ENCODE measurements at regions not wholly inside any gene's neighbourhood (a gene's known extent, or its start where the extent isn't known, plus 50 kb on each side); places are given as distances from the start of the nearest gene placed in this dataset.

DNA sequence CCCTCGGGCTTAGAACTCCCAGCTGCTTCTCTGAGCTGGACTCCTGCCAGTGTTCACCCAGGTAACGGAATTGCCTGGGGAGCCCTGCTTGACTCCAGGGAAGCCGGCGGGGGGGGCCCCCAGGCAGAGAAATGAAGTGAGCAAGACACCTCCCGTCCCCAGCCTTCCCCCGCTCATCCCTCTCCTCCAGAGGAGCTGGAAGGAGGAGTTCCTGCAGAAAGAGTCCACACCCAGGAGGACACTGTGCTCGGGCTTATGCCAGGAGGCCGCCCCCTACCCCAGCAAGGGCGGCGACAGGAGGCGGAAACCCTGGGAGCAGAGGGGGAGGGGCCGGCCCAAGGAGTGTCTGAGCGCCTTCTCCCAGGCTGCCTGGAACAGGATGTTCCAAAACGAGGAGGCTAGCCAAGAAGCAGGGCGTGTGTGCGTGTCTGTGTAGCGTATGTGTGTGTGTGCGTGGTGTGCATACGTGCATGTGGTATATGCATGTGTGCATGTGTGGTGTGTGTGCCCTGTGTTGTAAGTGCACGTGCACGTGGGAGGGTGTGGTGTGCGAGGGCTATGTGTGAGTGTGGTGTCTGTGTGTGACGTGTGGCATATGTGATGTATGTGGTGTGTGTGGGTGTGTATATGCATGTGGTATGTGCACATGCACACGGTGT is 511.3 kb downstream of the SHQ1 start:
- DNase-seq (ENCODE audit: extremely low read depth, low read depth) = no peak

- no peak for DNase-seq (ENCODE audit: extremely low read depth, low read depth)
Observed at GRCh38 chr3:72336114-72336651, 512.1 kb downstream of the SHQ1 start.

GRCh38 chr3:72335458-72336095 is 512.7 kb downstream of the SHQ1 start:
- no peak for DNase-seq (ENCODE audit: extremely low read depth, low read depth)

- no peak for DNase-seq (ENCODE audit: extremely low read depth, low read depth)
Observed at GRCh38 chr3:72334681-72335457, 513.4 kb downstream of the SHQ1 start.

DNA sequence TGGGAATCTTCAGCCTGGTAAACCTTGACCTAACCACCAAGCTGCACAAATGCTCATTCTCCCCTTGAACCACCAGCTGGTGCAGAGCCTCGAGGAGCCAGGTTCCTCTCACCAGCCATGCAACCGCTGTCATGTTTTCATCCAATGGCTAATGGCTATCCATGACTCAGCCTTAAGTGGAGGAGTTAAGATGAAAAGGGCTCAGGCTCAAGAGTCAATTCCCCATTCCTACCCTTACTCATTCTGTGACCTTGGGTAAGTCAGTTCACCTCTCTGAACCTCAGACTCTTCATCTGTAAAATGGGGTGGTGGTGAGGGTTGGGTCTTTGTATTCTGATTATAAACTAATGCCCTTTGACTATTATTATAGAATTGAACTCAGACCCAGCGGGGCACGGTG is 515.6 kb downstream of the SHQ1 start:
- DNase-seq (ENCODE audit: extremely low read depth, low read depth) = no peak

DNA sequence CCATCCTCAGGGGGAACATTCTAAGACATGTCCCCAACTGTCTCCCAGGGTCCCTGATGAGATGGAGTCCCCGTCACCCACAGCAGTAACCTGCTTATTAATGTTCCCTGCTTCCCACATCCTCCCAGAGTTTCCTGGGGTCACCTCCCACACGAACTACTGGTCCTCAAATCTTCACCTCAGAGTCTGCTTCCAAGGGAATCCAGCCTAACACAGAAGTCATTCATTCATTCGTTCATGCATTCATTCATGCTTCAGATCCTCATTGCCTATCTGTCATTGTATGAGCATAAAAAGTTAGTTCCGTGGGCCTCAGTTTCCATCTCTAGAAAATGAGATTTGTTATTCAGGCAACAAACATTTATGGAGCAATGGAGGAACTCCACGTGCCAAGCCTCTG is 516.2 kb downstream of the SHQ1 start:
- no peak for DNase-seq (ENCODE audit: extremely low read depth, low read depth)

DNA sequence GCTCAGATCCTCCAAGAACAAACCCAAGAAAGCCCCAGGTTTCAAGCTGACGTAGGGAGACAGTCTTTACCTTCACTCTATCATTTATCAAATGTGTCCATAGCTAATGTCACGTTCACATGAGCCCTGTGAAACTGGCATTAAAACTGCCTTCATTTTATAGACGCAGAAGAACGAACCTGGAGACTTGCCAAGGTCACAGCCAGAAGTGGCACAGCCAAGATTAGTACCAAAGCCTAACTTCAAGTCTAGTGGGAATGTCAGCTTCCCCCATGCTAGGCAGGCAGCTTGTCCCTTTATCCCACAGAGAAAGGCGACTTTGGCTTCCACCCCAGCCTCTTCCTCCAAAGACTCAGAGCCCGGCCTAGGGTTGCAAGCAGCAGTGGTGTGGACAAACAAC is 517.2 kb downstream of the SHQ1 start:
- no peak for DNase-seq (ENCODE audit: extremely low read depth, low read depth)

DNA sequence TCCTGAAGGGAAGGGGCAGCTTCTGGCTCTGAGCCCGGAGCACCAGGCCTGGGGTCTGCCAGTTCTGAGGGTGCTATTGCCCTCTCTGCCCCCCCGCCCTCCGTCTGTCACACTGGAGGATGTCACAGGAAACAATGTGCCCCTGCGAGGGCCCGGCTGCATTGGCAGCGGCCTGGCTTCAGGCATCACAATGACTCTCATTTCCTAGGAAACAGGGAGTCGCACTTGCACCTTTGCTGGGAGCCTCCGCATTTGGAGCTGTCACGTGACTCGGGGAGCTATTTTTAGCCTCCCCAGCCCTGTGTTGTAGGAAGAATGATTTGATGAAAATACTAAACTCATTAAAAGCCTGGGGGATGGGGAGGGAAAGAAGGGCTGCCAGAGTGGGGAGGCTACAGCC is 518.9 kb downstream of the SHQ1 start:
- DNase-seq (ENCODE audit: extremely low read depth, low read depth) = no peak

DNA sequence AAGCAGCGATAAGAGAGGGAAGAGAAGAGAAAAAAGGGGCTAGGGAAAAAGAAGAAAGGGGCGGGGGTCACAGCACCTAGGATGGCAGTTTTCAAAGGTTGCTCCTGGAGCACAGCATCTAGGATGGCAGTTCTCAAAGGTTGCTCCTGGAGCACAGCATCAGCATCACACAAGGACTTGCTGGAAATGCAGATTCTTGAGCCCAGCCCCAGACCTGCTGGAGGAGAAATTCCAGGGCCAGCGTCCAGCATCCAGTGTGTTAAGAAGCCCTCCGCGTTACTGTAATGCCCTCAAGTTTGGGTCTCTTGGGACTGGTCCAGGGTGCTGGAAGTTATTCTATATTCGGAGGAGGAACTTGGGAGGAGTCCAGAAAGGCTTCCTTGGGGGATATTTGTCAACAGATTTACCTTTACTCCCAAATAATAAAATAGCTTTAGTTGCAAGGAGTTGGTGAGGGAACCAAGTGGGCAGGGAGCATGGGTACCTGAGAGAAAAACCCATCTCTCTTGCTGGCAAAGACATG is 519.4 kb downstream of the SHQ1 start:
- no peak for DNase-seq (ENCODE audit: extremely low read depth, low read depth)

DNA sequence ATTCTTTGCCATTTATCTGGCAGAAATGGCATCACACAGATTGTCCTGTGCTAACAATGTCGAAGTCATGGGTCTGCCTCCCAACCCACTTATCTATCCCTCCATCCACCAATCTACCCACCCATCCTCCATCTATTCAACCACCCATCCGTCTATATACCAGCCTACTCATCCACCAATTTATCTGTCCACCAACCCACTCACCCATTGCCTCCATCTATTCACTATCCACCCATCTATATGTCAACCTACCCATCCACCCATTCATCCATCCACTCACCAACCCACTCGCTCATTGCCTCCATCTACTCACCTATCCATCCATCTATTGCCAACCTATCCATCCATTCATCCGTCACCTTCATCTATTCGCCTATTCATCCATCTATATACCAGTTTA is 521.2 kb downstream of the SHQ1 start:
- no peak for DNase-seq (ENCODE audit: extremely low read depth, low read depth)

DNA sequence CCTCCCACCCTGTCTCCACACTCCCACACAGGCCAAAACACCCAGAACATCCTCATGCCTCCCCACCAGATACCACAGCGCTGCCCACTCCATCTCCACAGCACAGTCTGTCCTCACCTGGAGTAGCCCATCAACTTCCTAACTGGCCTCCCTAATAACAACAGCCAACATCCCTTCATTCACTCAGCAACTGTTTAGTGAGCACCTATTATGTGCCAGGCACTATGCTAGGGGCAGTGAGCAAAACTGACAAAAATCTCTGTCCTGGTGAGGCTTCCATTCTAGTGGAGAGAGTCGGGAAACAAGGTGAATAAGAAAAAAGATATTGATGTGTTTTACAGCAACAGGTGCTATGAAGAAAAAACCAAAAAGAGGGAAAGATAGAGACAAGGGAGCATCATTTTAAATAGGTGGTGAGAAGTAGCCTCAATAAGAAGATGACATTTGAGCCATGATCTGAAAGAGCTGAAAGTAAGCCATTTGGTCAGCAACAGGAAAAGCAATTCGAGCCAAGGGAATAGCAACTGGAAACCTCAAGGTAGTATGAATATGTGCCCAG is 523.9 kb downstream of the SHQ1 start:
- DNase-seq (ENCODE audit: extremely low read depth, low read depth) = no peak

DNA sequence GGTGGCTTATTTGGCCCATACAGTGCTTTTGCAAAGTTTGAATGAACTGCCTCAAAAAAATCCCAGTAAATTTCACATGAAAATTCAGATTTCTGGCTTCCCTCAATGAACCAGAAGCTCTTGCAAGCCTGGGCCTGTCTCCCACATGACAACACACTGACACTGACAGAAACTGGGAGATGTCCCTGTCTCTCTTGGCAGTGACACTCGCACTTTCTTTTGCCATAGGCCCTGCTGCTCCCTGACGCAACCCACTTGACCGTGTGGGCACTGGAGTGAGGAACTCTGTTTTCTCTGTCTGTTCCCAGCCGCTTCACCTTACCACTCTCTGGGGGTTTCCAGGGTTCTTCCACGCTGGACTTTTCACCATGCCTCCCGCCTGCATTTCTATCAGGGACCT is 524.5 kb downstream of the SHQ1 start:
- no peak for DNase-seq (ENCODE audit: extremely low read depth, low read depth)

DNA sequence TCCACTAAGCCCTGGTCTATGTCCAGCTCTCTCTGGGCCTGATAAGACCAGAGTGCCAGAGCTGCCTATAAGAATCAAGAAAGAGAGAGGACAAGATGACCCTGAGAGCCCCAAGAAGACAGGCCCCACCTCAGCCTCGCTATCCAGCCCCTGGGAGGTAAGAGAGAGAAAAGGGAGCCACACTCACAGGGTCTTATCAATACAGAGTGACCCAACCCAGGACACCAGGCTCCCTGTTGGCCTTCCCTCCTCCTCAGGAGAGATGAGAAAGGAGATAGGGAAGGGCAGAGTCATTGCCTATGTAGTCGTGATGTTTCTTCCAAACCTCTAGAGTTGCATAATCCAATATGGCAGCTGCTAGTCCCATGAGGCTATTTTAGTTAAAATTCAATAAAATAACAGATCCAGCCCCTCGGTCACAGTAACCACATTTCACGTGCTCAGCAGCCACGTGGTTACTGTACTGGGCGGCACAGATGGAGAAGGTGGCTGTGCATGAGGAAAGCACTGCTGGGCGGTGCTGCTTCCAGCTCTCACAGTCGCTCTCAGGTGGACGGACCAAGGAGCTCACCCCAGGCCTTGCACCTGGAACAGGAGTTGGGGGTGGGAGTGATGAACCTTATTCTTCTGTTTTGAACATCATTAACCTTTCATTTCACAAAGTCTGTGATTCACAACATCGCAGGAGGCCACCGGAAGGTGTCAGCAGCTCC is 525.8 kb downstream of the SHQ1 start:
- DNase-seq (ENCODE audit: extremely low read depth, low read depth) = no peak

- DNase-seq (ENCODE audit: extremely low read depth, low read depth) = no peak
Observed at GRCh38 chr3:72320955-72321303, 527.3 kb downstream of the SHQ1 start.

GRCh38 chr3:72320095-72320954 is 527.9 kb downstream of the SHQ1 start:
- DNase-seq (ENCODE audit: extremely low read depth, low read depth) = no peak

DNA sequence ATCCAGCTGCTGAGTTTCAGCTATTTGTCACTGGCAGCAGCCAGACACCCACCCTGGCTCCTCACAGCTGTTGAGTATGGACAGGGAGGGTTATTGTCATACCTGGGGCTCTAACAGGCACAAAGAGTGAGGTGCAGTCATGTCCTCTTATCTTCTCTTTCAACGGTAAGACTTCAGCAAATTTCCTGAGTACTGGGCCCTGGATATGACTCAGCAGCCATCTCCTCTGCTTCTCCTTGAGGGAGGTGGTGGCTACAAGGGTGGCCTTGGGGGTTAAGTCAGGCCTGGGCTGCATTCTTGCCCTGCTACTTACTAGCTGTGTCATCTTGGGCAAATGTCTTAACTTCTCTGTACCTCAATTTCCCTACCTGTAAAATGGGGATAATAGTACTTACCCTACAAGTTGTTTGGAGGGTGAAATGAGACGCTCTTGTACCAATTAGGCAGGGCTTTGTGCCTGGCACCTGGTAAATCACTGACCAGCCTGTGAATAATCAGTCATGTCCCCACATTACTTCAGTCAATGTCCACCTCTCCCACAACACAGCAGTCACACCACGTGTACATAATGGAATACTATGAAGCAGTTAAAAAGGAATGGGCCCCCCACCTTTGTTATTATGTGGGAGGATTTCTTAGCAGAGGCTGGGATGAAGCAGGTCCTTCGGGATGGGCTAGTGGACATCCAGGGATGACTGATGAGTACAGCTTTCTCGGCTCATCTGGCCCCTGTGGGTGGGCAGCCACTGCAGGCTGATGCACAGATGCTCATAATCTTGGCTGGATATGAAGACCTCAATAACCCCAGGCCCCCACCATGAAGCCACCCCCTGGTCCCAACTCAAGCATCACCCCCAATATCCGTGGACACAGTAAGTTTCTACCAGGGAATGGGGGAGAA is 528.8 kb downstream of the SHQ1 start:
- DNase-seq (ENCODE audit: extremely low read depth, low read depth) = no peak

GRCh38 chr3:72318504-72319193 is 529.6 kb downstream of the SHQ1 start:
- DNase-seq (ENCODE audit: extremely low read depth, low read depth) = no peak

DNA sequence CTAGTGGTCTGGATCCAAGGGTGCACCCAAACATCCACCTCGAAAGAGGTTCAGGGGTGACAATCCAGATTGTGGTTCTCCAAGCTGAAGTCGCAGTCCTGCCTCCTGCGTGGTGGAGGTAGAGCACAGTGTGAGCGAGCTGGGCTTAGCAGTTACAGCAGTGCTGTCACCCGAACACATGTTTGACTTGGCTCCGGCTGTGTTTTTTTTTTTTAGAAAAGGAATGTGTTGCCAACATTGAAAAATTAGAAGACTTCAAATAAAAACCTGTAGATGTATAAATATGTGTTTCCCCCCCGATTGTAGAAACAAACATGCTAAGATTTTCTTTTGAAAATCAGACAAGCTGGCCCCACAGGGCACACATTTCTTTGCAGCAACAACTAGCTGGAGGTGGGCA is 530.8 kb downstream of the SHQ1 start:
- no peak for DNase-seq (ENCODE audit: extremely low read depth, low read depth)

All from NCI-H460 (cell line).